CD14-positive monocyte (primary cell): ENCODE measurements at regions not wholly inside any gene's neighbourhood (a gene's known extent, or its start where the extent isn't known, plus 50 kb on each side); places are given as distances from the start of the nearest gene placed in this dataset.

Source experiments
- DNase-seq, 3 donors: peaks; one replicate each; pipeline ENCODE4 v3.0.0-alpha.2; 2011 to 2022
- H2AFZ ChIP-seq: 2 replicates; pipeline ENCODE4 v1.6.0; 2012; ENCODE audit warnings: mild to moderate bottlenecking, low read depth, low read length, inconsistent platforms; ENCODE audit not compliant: insufficient read depth, poor library complexity, severe bottlenecking
- H3K27ac ChIP-seq, 2 donors: 1 replicate in 1 of 2; 2 replicates in 1 of 2; pipeline ENCODE4 v1.5.1; 2012 to 2013; ENCODE audit warnings: low read length in 2 of 2, control low read depth in 1 of 2, inconsistent platforms in 1 of 2, low read depth in 1 of 2, mild to moderate bottlenecking in 1 of 2
- H3K27me3 ChIP-seq, 2 donors: one replicate each; pipeline versions ENCODE4 v1.6.0 to v1.6.1; 2011 to 2013; ENCODE audit warnings: low read length in 2 of 2; ENCODE audit not compliant: control insufficient read depth in 2 of 2, insufficient read depth in 2 of 2
- H3K36me3 ChIP-seq, 2 donors: replicated peaks in 1 of 2; 1 replicate in 1 of 2; 2 replicates in 1 of 2; pipeline versions ENCODE4 v1.5.1 to v1.6.1; 2012 to 2013; ENCODE audit warnings: low read length in 2 of 2, control low read depth in 1 of 2, inconsistent platforms in 1 of 2, mild to moderate bottlenecking in 1 of 2; ENCODE audit not compliant: insufficient read depth in 2 of 2, control insufficient read depth in 1 of 2
- H3K4me1 ChIP-seq, 2 donors: 1 replicate in 1 of 2; 2 replicates in 1 of 2; pipeline versions ENCODE4 v1.5.1 to v1.6.1; 2012 to 2013; ENCODE audit warnings: low read length in 2 of 2, control low read depth in 1 of 2, inconsistent platforms in 1 of 2, mild to moderate bottlenecking in 1 of 2, moderate library complexity in 1 of 2; ENCODE audit not compliant: insufficient read depth in 2 of 2, control insufficient read depth in 1 of 2
- H3K4me2 ChIP-seq: replicated peaks from 2 replicates; pipeline ENCODE3; 2012; ENCODE audit warnings: low read length, moderate library complexity, mild to moderate bottlenecking; ENCODE audit not compliant: poor library complexity, severe bottlenecking; ENCODE audit errors: extremely low read depth
- H3K4me3 ChIP-seq, 3 experiments: fragments of 200-600 bp in 1 of 3; sonication (generic) in 1 of 3; replicated peaks in 1 of 3; 1 replicate in 2 of 3; 2 replicates in 1 of 3; pipeline ENCODE4 v1.5.1; 2011 to 2013; ENCODE audit warnings: low read length in 3 of 3, mild to moderate bottlenecking in 3 of 3, control low read depth in 2 of 3, low read depth in 2 of 3, inconsistent platforms in 1 of 3, moderate library complexity in 1 of 3
- H3K79me2 ChIP-seq: 2 replicates; pipeline ENCODE4 v1.6.0; 2012; ENCODE audit warnings: mild to moderate bottlenecking, control low read depth, inconsistent platforms, low read length, moderate library complexity; ENCODE audit not compliant: insufficient read depth
- H3K9ac ChIP-seq: 2 replicates; pipeline ENCODE4 v1.6.0; 2017; ENCODE audit warnings: low read length, mild to moderate bottlenecking; ENCODE audit not compliant: insufficient read depth, poor library complexity, severe bottlenecking
- H3K9me3 ChIP-seq, 2 donors: replicated peaks in 1 of 2; 1 replicate in 1 of 2; 2 replicates in 1 of 2; pipeline versions ENCODE4 v1.5.1 to v1.6.1; 2012 to 2013; ENCODE audit warnings: low read length in 2 of 2, control low read depth in 1 of 2; ENCODE audit not compliant: control insufficient read depth in 1 of 2, insufficient read depth in 1 of 2
- H4K20me1 ChIP-seq: 2 replicates; pipeline ENCODE4 v1.6.0; 2012; ENCODE audit warnings: mild to moderate bottlenecking, low read length, control low read depth, moderate library complexity; ENCODE audit not compliant: insufficient read depth
- H3K27ac Mint-ChIP-seq, 7 donors: one replicate each; pipeline ENCODE4 v1.8.0; 2020; ENCODE audit warnings: mild to moderate bottlenecking in 7 of 7, mixed read lengths in 7 of 7, moderate library complexity in 6 of 7, inconsistent platforms in 2 of 7
- H3K27me3 Mint-ChIP-seq, 3 donors: one replicate each; pipeline ENCODE4 v1.8.0; 2021 to 2022; ENCODE audit warnings: low read depth in 3 of 3, mild to moderate bottlenecking in 3 of 3, mixed read lengths in 3 of 3, moderate library complexity in 3 of 3, inconsistent platforms in 1 of 3
- H3K36me3 Mint-ChIP-seq, 2 donors: one replicate each; pipeline ENCODE4 v1.8.0; 2020; ENCODE audit warnings: mixed read lengths in 2 of 2, inconsistent platforms in 1 of 2, mild to moderate bottlenecking in 1 of 2
- H3K4me1 Mint-ChIP-seq: one replicate; pipeline ENCODE4 v1.8.0; 2020; ENCODE audit warnings: mild to moderate bottlenecking, mixed read lengths
- H3K4me3 Mint-ChIP-seq, 2 donors: one replicate each; pipeline ENCODE4 v1.8.0; 2020; ENCODE audit warnings: mild to moderate bottlenecking in 2 of 2, mixed read lengths in 2 of 2, moderate library complexity in 1 of 2
- H3K9me3 Mint-ChIP-seq, 7 donors: one replicate each; pipeline ENCODE4 v1.8.0; 2020 to 2022; ENCODE audit warnings: mixed read lengths in 7 of 7, mild to moderate bottlenecking in 6 of 7, moderate library complexity in 6 of 7, inconsistent platforms in 2 of 7
- CTCF ChIP-seq: fragments of 200-600 bp; IDR thresholded peaks from one replicate; pipeline ENCODE4 v1.8.0; 2022; ENCODE audit warnings: antibody characterized with exemption, mild to moderate bottlenecking
- WGBS: methylation state at CpG from one replicate; pipeline ENCODE4 v1.1.5; 2013; ENCODE audit warnings: missing lambda C conversion rate; ENCODE audit not compliant: insufficient coverage; 5-methylcytosine and 5-hydroxymethylcytosine counted together
- intact Hi-C, 2 donors: fragments of 100-400 bp; cut with micrococcal nuclease; formaldehyde crosslinking; loops; one replicate each; pipeline versions ENCODE4 v1.15.0 to v1.15.1; 2023

GRCh38 chr14:34003082-34003668 is 52.3 kb upstream of the EGLN3 start:
- Histone ChIP-seq H3K27ac (no peak overlapping the region), H3K9ac (no peak overlapping the region), H3K79me2 (no peaks in the 10 kb centered on the region), H2AFZ (no peak overlapping the region), H3K4me1 (peaks cover 0 to under 1% of the 10 kb centered on the region in 2 donors), H3K36me3 (no peaks in the 10 kb centered on the region), H3K27me3 (no peaks in the 10 kb centered on the region), H3K4me2 (no peak overlapping the region), H4K20me1 (no peaks in the 10 kb centered on the region), H3K4me3 (no peak overlapping the region), H3K9me3 (no peaks in the 10 kb centered on the region)
- Mint-ChIP-seq H3K9me3 (peaks cover 0 to 5% (median 0%) of the 10 kb centered on the region in 7 donors), H3K4me3 (no peak overlapping the region), H3K4me1 (peaks cover 3% of the 10 kb centered on the region), H3K36me3 (no peaks in the 10 kb centered on the region), H3K27me3 (peaks cover 0 to 3% (median 2%) of the 10 kb centered on the region in 3 donors), H3K27ac (no peak overlapping the region)
- no peak for DNase-seq
- WGBS, result 88% methylated on average over 4 of the region's 4 CpGs
- TF ChIP-seq CTCF, result no peak
- intact Hi-C loops, result no loop called here
